A673 (cell line): ENCODE measurements at regions not wholly inside any gene's neighbourhood (a gene's known extent, or its start where the extent isn't known, plus 50 kb on each side); places are given as distances from the start of the nearest gene placed in this dataset.

Source experiments
- CTCF ChIP-seq: fragments of 300-800, 200-600 bp; sonication (generic); conservative IDR thresholded peaks from 2 replicates; pipeline ENCODE4 v1.5.1; 2017; ENCODE audit warnings: low read depth, mild to moderate bottlenecking, antibody characterized with exemption, low read length, moderate library complexity, mixed read lengths
- EZH2 ChIP-seq: fragments of 200-600 bp; sonication (generic); IDR thresholded peaks from 2 replicates; pipeline ENCODE4 v1.6.1; 2017; ENCODE audit warnings: borderline replicate concordance, low read depth, mild to moderate bottlenecking, mixed read lengths, antibody characterized with exemption, low read length; ENCODE audit not compliant: poor library complexity, severe bottlenecking

- no peak for TF ChIP-seq CTCF
- TF ChIP-seq EZH2 = no peak
Measured at GRCh38 chr7:19206721-19207120, 61.5 kb upstream of the FERD3L start.
